ENCODE measurements at regions not wholly inside any gene's neighbourhood (a gene's known extent, or its start where the extent isn't known, plus 50 kb on each side); places are given as distances from the start of the nearest gene placed in this dataset.

DNA sequence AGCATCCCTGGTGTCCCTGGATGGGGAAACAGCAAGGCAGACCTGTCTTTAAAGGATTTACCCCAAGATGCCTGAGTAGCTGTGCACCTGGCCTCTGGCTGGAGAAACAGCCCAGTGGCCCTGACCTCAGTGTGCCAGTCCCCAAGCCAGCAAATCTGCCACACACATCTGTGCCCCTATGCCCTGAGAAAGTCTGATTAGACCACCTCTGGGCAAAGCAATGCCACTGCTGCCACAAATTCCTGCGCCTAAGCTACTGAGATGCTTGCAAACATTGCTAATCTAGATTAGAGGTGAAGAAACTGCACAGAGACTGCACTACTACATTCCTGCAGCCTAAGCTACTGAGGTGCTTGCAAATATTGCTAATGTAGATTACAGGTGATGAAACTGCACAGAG lies 269.6 kb downstream of the CEMIP2 start:
- Histone ChIP-seq H4K20me1 (ENCODE audit: insufficient read depth, low read length) (no peaks in the 10 kb centered on the region), H3K79me2 (ENCODE audit: insufficient read depth, low read length) (no peaks in the 10 kb centered on the region), H3K27me3 (ENCODE audit: insufficient read depth, low read length) (no peaks in the 10 kb centered on the region), H3K27ac (ENCODE audit: low read depth, low read length, poor library complexity, severe bottlenecking) (no peak overlapping the region), H2AFZ (ENCODE audit: low read length) (no peak overlapping the region), H3K4me1 (ENCODE audit: insufficient read depth, low read length, severe bottlenecking) (no peaks in the 10 kb centered on the region), H3K36me3 (ENCODE audit: insufficient read depth, low read length) (no peaks in the 10 kb centered on the region), H3F3A (ENCODE audit: insufficient read depth, low read length) (no peaks in the 10 kb centered on the region), H3K9me3 (ENCODE audit: low read length) (no peaks in the 10 kb centered on the region), H3K9ac (ENCODE audit: low read length) (no peak overlapping the region), H3K4me2 (ENCODE audit: low read length) (no peak overlapping the region), H3K9me2 (ENCODE audit: low read depth, low read length) (no peaks in the 10 kb centered on the region), H3K4me3 (ENCODE audit: low read depth, low read length, poor library complexity, severe bottlenecking) (no peak overlapping the region)
- TF ChIP-seq EZH2 (IDR thresholded peaks at IDR 0.05; ENCODE audit: borderline replicate concordance, low read length) = no peak
- TF ChIP-seq, protein P1, sequence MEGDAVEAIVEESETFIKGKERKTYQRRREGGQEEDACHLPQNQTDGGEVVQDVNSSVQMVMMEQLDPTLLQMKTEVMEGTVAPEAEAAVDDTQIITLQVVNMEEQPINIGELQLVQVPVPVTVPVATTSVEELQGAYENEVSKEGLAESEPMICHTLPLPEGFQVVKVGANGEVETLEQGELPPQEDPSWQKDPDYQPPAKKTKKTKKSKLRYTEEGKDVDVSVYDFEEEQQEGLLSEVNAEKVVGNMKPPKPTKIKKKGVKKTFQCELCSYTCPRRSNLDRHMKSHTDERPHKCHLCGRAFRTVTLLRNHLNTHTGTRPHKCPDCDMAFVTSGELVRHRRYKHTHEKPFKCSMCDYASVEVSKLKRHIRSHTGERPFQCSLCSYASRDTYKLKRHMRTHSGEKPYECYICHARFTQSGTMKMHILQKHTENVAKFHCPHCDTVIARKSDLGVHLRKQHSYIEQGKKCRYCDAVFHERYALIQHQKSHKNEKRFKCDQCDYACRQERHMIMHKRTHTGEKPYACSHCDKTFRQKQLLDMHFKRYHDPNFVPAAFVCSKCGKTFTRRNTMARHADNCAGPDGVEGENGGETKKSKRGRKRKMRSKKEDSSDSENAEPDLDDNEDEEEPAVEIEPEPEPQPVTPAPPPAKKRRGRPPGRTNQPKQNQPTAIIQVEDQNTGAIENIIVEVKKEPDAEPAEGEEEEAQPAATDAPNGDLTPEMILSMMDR (IDR thresholded peaks at IDR 0.05; ENCODE audit: low read length) = no peak

- Histone ChIP-seq H3K9me2 (ENCODE audit: low read depth, low read length) (no peaks in the 10 kb centered on the region), H3K79me2 (ENCODE audit: insufficient read depth, low read length) (no peaks in the 10 kb centered on the region), H3K4me1 (ENCODE audit: insufficient read depth, low read length, severe bottlenecking) (no peaks in the 10 kb centered on the region), H3K4me2 (ENCODE audit: low read length) (no peak overlapping the region), H4K20me1 (ENCODE audit: insufficient read depth, low read length) (no peaks in the 10 kb centered on the region), H3K36me3 (ENCODE audit: insufficient read depth, low read length) (no peaks in the 10 kb centered on the region), H3K4me3 (ENCODE audit: low read depth, low read length, poor library complexity, severe bottlenecking) (no peak overlapping the region), H3K9ac (ENCODE audit: low read length) (no peak overlapping the region), H3K27me3 (ENCODE audit: insufficient read depth, low read length) (no peaks in the 10 kb centered on the region), H3F3A (ENCODE audit: insufficient read depth, low read length) (no peaks in the 10 kb centered on the region), H3K9me3 (ENCODE audit: low read length) (no peaks in the 10 kb centered on the region), H2AFZ (ENCODE audit: low read length) (no peak overlapping the region), H3K27ac (ENCODE audit: low read depth, low read length, poor library complexity, severe bottlenecking) (no peak overlapping the region)
- TF ChIP-seq EZH2 (IDR thresholded peaks at IDR 0.05; ENCODE audit: borderline replicate concordance, low read length) = no peak
- TF ChIP-seq, protein P1 (IDR thresholded peaks at IDR 0.05; ENCODE audit: low read length) = peak; percentile 35
Observed at GRCh38 chr9:71490810-71491209, 277.5 kb downstream of the CEMIP2 start.

DNA sequence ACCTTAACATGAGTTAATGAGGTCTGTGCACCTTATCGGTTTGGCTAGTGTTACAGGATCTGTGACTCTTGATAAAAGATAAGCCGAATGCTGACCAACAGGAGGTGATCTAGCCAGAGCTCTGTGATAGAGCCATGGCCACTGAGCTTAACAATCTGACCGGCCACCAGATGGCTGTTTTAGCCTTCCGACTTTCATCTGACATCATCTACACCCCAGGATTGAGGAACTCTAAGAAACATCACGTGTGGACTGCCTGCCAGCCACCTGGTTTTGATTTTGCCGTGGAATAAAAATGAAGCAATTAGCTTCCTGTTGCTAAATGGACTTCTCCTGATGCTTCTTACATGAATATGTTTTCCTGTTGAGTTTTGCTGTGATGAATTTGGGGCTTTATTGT lies 281.3 kb downstream of the CEMIP2 start:
- no peaks in the 10 kb centered on the region for H3K4me1 ChIP-seq (ENCODE audit: insufficient read depth, low read length, severe bottlenecking)
- H3K9me2 ChIP-seq (ENCODE audit: low read depth, low read length) = no peaks in the 10 kb centered on the region
- H3K4me3 ChIP-seq (ENCODE audit: low read depth, low read length, poor library complexity, severe bottlenecking) = no peak overlapping the region
- no peaks in the 10 kb centered on the region for H3K36me3 ChIP-seq (ENCODE audit: insufficient read depth, low read length)
- no peak for TF ChIP-seq EZH2 (IDR thresholded peaks at IDR 0.05; ENCODE audit: borderline replicate concordance, low read length)
- TF ChIP-seq, protein P1 (IDR thresholded peaks at IDR 0.05; ENCODE audit: low read length) = no peak
- H3K9ac ChIP-seq (ENCODE audit: low read length) = no peak overlapping the region
- H3K9me3 ChIP-seq (ENCODE audit: low read length) = no peaks in the 10 kb centered on the region
- no peaks in the 10 kb centered on the region for H4K20me1 ChIP-seq (ENCODE audit: insufficient read depth, low read length)
- no peak overlapping the region for H3K4me2 ChIP-seq (ENCODE audit: low read length)
- no peak overlapping the region for H3K27ac ChIP-seq (ENCODE audit: low read depth, low read length, poor library complexity, severe bottlenecking)
- no peaks in the 10 kb centered on the region for H3F3A ChIP-seq (ENCODE audit: insufficient read depth, low read length)
- no peaks in the 10 kb centered on the region for H3K27me3 ChIP-seq (ENCODE audit: insufficient read depth, low read length)
- no peaks in the 10 kb centered on the region for H3K79me2 ChIP-seq (ENCODE audit: insufficient read depth, low read length)
- H2AFZ ChIP-seq (ENCODE audit: low read length) = no peak overlapping the region
